NCI-H524 treated with DMSO at 0.1 percent for 48 hours (cell line): ENCODE measurements at regions not wholly inside any gene's neighbourhood (a gene's known extent, or its start where the extent isn't known, plus 50 kb on each side); places are given as distances from the start of the nearest gene placed in this dataset.

ENCODE experiments used
- DNase-seq: peaks from one replicate; lab custom pipeline; 2025; lab: John Stamatoyannopoulos, UW

GRCh38 chr18:51848702-51849101 lies 491.3 kb upstream of the DCC start:
- no peak for DNase-seq

- DNase-seq, result no peak
Measured at GRCh38 chr18:51852681-51853080, 487.3 kb upstream of the DCC start.

- peak; percentile 26 for DNase-seq
Measured at GRCh38 chr18:51857989-51858388, 482.0 kb upstream of the DCC start.

- no peak for DNase-seq
Measured at GRCh38 chr18:51861046-51861445, 479.0 kb upstream of the DCC start.

DNA sequence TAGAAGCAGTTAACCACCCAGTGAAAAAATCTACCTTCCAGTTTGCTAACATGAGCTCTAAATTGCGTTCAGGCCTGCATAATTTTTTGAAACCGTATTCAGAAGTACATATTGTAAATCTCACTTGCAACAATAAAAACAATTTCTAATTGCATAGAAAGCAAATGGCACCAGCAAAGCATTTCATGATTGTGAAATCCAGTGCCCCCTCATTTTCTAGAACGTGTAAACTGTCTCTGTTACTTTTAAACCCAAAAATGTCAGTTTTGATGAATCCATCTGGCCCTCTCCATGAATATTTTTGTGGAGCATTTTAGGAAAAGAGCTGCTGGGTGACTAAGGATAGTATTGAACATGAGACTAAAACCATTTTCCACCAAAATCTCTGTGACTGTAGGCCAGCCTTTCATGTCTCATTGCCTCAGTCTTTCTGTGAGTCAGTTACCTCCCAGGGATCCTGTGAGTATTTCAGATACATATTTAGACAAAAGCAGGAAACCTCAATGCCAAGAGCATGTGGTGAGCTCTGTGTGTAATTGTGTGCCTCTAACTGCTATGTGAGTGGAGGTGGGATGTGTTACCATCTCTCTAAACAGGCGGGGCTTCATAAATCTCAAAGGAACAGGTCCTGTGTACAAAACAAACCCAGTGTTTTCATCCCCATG lies 477.8 kb upstream of the DCC start:
- DNase-seq, result no peak

- DNase-seq, result no peak
Measured at GRCh38 chr18:51864219-51864965, 475.6 kb upstream of the DCC start.

DNA sequence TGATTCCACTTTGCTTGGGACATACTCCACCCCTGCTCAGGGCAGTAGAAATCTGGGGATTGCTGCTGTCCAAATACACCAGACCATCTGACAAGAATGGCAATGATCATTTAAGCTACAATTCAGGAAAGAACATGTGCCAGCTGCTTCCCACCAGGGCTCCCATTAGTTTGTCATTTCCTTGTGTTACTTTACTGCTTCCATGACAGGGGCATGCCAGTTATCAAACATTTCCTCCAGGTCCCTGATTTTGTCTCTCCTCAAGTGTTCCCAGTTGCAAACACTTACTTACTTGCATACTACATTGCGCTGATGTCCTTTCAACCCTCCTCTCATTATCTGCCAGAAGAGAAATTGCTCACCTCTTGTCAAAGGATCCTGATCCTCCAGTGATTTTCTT lies 474.5 kb upstream of the DCC start:
- no peak for DNase-seq

DNA sequence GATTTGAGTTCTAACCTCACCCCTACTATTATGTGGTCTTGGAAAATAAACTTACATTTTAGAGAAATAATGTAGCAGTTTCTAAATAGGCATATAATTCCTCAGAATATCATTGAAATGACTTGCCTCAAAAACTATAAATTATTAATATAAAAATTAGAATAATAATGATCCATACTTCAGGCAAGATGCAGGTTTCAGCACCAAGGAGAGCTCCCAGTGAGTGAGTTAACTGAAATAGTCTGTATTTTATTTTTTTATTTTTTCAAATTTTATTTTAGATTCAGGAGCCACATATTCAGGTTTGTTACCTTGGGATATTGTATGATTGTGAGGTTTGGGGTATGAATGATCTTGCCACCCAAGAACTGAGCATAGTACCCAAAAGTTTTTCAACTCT lies 472.2 kb upstream of the DCC start:
- DNase-seq, result no peak

DNA sequence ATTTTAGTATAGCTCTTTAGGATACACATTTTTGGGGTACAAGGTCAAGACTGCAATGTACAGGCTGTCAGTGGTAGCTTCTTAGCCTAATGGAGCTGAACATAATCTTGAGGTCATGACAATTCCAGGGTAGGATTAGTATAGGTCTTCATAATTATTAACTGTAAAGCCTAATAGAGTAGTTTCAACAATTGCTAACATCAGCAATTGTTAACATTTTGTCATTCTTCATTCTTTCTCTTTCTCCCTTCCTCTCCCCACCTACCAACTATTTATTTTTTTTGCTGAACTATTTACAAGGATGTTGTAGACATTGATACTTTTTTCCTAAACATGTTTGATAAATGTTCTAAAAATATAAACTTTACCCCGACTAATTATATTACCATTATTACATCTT lies 461.3 kb upstream of the DCC start:
- no peak for DNase-seq

DNA sequence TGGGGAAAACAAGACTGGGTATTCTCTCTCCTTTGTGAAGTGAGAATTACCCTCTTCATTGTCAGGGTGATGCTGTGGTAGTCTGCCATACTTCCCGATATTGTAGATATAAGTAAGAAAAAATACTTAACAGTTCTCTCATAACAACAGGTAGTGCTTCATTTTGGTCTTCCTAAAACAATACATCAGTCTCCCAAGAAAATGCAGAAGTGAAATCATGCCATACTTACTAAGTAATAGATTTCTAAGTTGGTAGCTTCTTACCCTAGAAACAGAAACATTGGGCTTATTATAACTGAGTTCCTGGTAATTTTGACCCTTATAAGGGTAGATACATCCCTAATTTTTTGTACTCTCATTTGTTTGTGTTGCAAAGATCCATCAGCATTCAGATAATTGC lies 460.7 kb upstream of the DCC start:
- no peak for DNase-seq

DNA sequence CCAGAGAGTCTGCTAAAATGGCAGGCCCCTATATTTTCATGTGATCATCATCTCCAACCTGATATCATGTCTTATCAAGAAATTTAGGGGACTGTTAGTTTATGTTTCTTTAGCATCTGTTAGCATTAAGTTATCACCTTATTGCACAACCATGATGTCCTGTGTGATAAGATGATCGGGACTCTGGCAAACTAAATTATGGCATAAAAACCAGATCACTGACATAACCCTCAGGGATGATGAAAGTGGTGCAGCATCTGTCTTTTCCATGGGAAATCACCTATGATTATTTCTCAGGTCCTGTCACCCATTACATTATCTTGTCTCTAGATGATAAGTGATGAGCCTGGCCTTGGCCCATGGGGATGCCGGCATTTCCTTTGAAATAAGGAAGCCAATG lies 458.6 kb upstream of the DCC start:
- DNase-seq, result no peak

DNA sequence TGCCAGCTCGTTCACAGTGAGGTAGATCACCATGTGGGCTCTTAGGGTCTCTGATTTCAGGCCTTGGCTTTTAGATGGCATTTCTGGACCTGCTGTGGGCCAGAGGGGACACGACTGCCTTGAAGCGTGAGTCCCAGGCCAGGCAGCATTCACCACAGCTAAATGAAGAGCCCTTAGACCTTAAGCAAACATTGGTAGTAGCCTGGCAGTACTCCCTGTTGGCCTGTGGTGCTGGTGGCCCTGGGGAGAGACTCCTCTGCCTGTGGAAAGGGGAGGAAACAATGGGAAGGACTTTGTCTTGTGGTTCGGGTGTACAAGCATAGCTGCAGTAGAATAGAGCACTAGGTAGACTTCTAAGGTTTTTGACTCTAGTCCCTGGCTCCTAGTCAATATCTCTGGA lies 456.0 kb upstream of the DCC start:
- DNase-seq, result no peak

DNA sequence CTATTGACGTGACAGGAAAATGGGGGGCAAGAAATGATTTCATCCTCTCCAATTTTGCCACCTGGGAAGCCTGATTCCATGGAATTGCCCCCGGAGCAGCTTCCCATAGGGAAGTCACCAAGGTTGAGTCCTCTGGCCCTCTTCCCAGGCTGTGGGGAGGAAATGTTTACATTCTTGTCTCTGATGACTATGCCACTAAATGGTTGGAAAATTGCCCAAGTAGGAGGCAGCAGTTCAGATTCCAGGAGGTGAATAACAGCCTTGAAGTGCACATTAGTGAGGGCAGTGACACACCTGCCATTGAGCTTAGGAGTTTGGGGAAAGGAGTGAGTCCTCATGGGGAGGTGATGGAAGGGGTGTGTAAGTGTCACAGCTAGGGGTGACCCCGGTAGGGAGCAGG lies 449.2 kb upstream of the DCC start:
- no peak for DNase-seq

DNA sequence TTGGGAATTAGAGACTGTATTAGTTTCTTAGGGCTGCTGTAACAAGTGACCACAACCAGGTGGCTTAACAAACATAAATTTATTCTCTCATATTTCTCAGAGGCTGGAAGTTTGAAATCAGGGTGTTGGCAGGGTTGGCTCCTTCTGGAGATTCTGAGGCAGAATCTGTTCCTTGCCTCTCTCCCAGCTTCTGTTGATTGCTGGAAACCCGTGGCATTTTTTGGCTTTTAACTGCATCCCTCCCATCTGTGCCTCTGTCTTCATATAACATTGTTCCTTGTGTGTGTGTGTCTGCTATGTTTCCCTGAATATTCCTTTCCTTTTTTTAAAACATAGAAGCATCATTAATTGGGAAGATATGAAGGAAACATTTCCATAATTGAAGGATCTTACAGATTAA lies 448.1 kb upstream of the DCC start:
- no peak for DNase-seq

DNA sequence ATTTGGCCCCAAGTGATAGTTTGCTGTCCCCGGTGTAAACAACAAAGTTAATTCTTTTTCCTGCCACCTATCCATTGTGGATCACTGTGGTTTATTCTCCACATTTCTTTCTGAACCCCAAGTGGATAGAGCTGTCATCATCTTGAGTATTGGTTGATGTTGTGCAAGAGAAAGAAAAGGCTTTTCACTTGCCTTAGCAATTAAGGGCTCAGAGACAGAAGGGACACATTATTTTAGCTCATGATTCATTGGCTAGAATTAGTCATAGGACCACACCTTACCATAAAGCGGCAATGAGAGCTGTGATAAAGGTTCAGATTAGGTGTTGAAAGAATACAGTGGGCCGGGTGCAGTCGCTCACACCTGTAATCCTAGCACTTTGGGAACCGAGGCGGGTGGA lies 442.1 kb upstream of the DCC start:
- DNase-seq, result no peak

- no peak for DNase-seq
Measured at GRCh38 chr18:51907687-51908597, 432.1 kb upstream of the DCC start.

DNA sequence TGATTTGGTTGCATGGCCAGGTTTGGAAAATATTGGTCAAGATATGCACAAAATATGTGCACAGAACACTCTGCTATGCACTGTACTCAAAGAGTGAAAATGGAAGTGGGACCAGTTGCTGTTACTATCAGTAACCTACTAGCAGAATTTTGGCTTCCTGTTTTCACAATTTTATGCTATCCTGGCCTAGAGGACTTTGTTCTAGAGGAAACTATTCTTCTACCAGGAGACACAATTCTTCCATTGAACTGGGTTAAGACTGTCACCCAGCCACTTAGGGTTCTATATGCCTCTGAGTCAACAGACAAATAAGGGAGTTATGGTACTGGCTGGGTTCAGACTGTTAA lies 431.4 kb upstream of the DCC start:
- DNase-seq, result no peak

GRCh38 chr18:51911584-51911983 lies 428.4 kb upstream of the DCC start:
- DNase-seq, result no peak

DNA sequence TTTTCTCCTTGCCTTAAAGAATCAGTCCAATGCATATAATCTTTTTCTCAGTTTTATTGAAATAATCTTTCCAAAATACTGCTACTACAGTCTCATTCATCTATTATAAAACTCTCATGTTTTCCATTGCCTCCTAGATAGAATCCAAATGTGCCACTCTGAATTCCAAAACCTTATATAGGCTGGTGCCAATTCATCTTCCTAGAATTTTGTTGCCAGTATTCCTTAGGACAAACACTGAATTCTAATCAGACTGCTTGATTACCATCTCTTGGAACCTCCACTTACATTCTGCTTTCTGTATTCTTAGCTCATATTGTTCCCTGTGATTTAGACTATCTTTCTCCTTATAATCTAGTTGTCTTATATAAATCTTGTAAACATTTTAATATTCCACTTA lies 427.6 kb upstream of the DCC start:
- DNase-seq, result no peak

- DNase-seq, result no peak
Measured at GRCh38 chr18:51915176-51915575, 424.8 kb upstream of the DCC start.

- no peak for DNase-seq
Measured at GRCh38 chr18:51921862-51922261, 418.1 kb upstream of the DCC start.

DNA sequence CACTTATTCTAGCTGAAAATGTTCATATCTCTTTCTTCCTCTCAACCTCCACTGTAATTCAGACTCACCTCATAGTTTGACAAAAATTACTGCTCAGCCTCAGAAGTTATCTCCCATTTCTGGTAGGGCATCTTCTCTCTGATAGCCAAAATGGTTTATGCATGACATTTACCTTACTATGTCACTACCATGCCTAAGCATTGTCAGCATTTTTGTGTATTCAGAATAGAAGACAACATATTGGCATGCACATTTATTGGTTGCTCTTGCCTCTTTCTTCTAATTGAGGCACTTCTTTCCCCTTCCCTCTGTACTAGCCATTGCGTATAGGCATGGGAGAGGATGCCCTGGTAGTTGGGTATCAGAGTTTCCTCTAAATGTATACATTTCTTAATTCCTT lies 406.1 kb upstream of the DCC start:
- no peak for DNase-seq

DNA sequence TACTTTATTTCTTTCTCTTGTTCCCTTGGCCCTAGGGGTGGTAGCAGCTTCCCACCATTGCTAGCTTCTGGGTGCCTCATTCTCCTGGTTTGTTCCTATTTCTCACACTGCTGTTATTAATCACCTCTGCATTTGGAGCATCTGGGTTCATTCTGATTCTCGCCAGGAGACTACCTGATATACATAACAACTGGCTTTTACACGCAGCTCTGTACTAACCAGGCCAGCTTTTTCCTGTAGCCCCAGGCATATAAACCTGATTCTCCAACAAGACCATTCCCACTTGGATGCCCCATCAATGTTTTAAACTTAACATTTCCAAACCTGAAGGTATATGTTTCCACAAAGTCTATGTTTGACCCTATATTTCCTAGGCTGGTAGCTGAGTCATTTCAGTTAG lies 403.9 kb upstream of the DCC start:
- no peak for DNase-seq
